Gastrocnemius medialis (tissue), 4 donors: ENCODE measurements at regions not wholly inside any gene's neighbourhood (a gene's known extent, or its start where the extent isn't known, plus 50 kb on each side); places are given as distances from the start of the nearest gene placed in this dataset.

Experiments used
- POLR2A ChIP-seq, 2 donors: fragments of 450-650 bp; IDR thresholded peaks; one replicate each; pipeline ENCODE4 v1.6.1; 2017; ENCODE audit warnings: antibody characterized with exemption in 2 of 2, mild to moderate bottlenecking in 2 of 2, moderate library complexity in 2 of 2
- TF ChIP-seq, protein P1 (sequence below), 5 experiments: fragments of 450-650 bp in 3 of 5; fragments of 200-600 bp in 2 of 5; sonication (generic) in 2 of 5; IDR thresholded peaks in 4 of 5; conservative IDR thresholded peaks in 1 of 5; 1 replicate in 4 of 5; 2 replicates in 1 of 5; pipeline ENCODE4 v1.5.1; 2016 to 2019; ENCODE audit warnings: antibody characterized with exemption in 5 of 5, mild to moderate bottlenecking in 3 of 5, moderate library complexity in 3 of 5

DNA sequence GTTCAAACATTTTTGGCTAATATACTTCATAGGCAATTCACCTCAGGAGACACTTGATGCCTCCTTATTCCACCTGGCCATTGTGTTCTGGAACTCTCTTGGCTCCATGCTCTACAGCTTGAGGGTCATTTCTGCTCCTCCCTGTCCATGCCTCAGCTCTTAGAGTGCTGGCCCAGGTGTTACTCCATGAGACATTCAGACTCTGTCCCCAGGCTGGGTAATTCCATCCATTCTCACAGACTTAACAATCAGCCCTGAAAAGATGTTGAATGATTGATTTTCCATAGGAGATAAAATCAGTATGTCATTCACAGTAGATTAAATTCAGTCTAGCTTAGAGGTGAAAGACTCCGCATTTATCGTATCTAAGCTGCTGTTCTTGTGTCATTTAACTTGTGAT is 168.6 kb upstream of the CWC22 start:
- TF ChIP-seq, protein P1, sequence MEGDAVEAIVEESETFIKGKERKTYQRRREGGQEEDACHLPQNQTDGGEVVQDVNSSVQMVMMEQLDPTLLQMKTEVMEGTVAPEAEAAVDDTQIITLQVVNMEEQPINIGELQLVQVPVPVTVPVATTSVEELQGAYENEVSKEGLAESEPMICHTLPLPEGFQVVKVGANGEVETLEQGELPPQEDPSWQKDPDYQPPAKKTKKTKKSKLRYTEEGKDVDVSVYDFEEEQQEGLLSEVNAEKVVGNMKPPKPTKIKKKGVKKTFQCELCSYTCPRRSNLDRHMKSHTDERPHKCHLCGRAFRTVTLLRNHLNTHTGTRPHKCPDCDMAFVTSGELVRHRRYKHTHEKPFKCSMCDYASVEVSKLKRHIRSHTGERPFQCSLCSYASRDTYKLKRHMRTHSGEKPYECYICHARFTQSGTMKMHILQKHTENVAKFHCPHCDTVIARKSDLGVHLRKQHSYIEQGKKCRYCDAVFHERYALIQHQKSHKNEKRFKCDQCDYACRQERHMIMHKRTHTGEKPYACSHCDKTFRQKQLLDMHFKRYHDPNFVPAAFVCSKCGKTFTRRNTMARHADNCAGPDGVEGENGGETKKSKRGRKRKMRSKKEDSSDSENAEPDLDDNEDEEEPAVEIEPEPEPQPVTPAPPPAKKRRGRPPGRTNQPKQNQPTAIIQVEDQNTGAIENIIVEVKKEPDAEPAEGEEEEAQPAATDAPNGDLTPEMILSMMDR (IDR thresholded peaks at IDR 0.05 in 4 of 5, conservative IDR thresholded peaks at IDR 0.05 in 1 of 5), result no peak
- no peak for TF ChIP-seq POLR2A (IDR thresholded peaks at IDR 0.05)
